ENCODE measurements at regions not wholly inside any gene's neighbourhood (a gene's known extent, or its start where the extent isn't known, plus 50 kb on each side); places are given as distances from the start of the nearest gene placed in this dataset.

DNA sequence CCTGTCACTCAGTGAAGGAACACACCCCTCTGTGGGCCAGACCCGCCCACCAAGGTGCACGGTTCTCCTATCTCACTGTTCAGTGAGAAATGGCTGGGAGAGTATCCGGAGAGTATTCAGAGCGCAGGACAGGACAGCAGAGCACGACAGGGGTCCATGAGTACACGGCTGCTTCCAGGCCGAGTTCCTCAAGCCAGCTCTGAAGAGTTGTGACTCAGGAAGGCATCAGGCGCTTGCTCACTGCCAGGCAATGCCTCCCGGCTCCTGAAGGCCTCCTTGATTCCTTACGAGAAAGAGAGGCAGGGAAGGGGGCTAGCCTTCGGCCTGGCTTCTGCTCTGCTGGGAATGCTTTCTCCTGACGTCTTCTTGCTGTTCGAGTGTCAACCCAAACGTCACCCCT lies 132.1 kb upstream of the PPP1R26 start:
- H3K4me3 ChIP-seq (ENCODE audit: low read length): no peak overlapping the region
- WGBS (ENCODE audit: insufficient coverage, low lambda C conversion rate): no CpG with 5 or more reads among the region's 14 CpGs
- H3K9me3 ChIP-seq (ENCODE audit: control insufficient read depth, low read depth, low read length): no peaks in the 10 kb centered on the region
- H3K27ac ChIP-seq (ENCODE audit: low read length): no peak overlapping the region
- no peak for DNase-seq
- no peaks in the 10 kb centered on the region for H3K27me3 ChIP-seq (ENCODE audit: control insufficient read depth, insufficient read depth, low read length)
- H3K4me1 ChIP-seq (ENCODE audit: control insufficient read depth, insufficient read depth, low read length): no peaks in the 10 kb centered on the region
- H3K36me3 ChIP-seq (ENCODE audit: control insufficient read depth, insufficient read depth, low read length): no peaks in the 10 kb centered on the region

DNA sequence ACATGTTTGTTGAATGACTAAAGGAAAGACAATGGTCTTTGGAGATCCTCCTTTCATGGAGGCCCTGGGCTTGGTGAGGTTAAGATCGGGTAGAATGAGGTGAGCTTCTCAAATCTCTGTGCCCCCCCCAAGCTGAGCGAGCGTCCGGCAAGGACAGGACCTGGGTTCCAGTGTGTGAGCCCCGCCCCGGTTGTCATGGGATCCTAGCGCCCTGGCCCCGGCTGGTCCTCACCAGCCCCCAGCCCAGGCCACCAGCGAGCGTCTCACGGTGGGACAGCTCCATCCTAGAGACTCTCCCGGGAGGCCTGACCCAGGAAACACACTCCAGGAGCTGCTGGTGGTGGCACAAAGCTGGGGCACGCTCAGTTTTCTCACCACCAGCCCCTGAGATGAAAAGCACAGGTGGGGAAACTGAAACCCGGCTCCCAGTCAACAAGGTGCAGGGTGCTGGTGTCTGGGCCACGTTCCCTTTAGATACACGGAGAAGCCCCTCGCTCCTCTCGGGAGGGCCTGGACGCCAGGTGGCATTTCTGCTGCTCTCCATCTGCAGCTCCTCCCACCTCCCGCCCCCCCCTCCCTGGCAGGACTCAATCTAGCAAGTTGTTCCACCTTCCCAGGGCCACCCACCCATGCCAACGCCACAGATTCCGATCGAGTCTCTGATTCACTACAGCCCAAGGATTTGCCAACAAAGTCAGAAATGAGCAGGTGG lies 131.3 kb upstream of the PPP1R26 start:
- H3K9me3 ChIP-seq (ENCODE audit: control insufficient read depth, low read depth, low read length): no peaks in the 10 kb centered on the region
- no CpG with 5 or more reads among the region's 23 CpGs for WGBS (ENCODE audit: insufficient coverage, low lambda C conversion rate)
- H3K4me3 ChIP-seq (ENCODE audit: low read length): no peak overlapping the region
- no peak for DNase-seq
- H3K4me1 ChIP-seq (ENCODE audit: control insufficient read depth, insufficient read depth, low read length): no peaks in the 10 kb centered on the region
- H3K27ac ChIP-seq (ENCODE audit: low read length): no peak overlapping the region
- no peaks in the 10 kb centered on the region for H3K27me3 ChIP-seq (ENCODE audit: control insufficient read depth, insufficient read depth, low read length)
- H3K36me3 ChIP-seq (ENCODE audit: control insufficient read depth, insufficient read depth, low read length): no peaks in the 10 kb centered on the region

DNA sequence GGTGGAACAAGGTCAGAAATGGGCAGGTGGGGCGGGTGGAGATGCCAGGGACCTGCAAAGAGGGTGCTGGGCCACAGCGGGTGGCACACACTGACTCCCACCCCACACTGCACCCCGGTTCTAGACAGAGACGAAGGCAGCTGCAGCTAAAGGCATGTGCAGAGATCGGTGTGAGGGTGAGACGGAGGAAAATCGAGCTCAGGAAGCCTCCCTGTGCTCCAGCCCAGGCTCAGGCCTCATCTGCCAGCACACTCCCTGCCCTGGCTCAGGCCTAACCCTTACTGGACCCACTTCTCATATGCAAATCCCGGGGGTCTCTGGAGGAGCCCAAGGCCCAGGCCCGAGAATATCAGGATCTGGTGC lies 130.8 kb upstream of the PPP1R26 start:
- no peaks in the 10 kb centered on the region for H3K27me3 ChIP-seq (ENCODE audit: control insufficient read depth, insufficient read depth, low read length)
- no CpG with 5 or more reads among the region's 9 CpGs for WGBS (ENCODE audit: insufficient coverage, low lambda C conversion rate)

DNA sequence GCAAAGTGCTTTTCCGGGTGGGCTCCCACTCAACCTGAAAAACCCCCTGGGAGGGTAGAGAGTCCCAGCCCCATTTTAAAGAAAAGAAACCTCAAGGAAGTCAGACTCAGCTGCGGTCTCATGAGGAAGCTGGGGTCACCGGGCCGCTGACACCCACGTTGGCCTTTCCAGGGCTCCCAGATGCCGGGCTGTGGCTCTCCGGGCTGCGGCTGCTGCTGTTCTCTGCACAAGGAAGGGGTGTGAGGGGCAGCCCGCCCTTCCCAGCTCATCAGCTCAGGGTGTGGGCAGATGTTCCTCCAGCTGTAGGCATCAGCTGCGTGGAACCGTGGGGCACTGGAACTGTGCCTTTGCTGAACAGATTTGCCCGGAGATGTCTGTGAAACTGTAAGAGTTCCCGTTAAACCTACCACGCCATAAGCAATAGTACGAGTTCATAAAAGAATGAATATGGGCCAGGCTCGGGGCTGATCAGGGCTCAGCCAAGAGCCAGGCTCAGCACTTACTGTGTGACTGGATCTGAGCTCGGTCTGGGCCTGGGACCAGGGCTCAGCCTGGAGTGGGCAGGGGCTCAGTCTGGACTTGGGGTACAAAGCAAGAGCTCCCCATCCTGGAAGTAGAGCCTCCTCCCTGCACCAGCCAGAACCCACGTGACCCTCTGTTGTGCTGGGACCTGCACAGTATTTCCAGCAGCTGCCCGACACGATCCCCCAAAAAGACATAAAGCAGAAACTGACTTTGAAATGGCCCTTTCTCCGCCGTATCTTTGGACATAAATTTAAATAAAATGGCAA lies 130.2 kb upstream of the PPP1R26 start:
- Histone ChIP-seq H3K36me3 (ENCODE audit: control insufficient read depth, insufficient read depth, low read length) (no peaks in the 10 kb centered on the region), H3K4me1 (ENCODE audit: control insufficient read depth, insufficient read depth, low read length) (no peaks in the 10 kb centered on the region), H3K27ac (ENCODE audit: low read length) (no peak overlapping the region), H3K27me3 (ENCODE audit: control insufficient read depth, insufficient read depth, low read length) (no peaks in the 10 kb centered on the region), H3K4me3 (ENCODE audit: low read length) (no peak overlapping the region), H3K9me3 (ENCODE audit: control insufficient read depth, low read depth, low read length) (no peaks in the 10 kb centered on the region)
- no CpG with 5 or more reads among the region's 22 CpGs for WGBS (ENCODE audit: insufficient coverage, low lambda C conversion rate)
- DNase-seq: no peak

More for the DNA sequence above, 130.8 kb upstream of the PPP1R26 start:
- H3K4me1 ChIP-seq (ENCODE audit: control insufficient read depth, insufficient read depth, low read length): no peaks in the 10 kb centered on the region
- no peak overlapping the region for H3K4me3 ChIP-seq (ENCODE audit: low read length)
- no peaks in the 10 kb centered on the region for H3K9me3 ChIP-seq (ENCODE audit: control insufficient read depth, low read depth, low read length)
- H3K27ac ChIP-seq (ENCODE audit: low read length): no peak overlapping the region
- H3K36me3 ChIP-seq (ENCODE audit: control insufficient read depth, insufficient read depth, low read length): no peaks in the 10 kb centered on the region
- DNase-seq: no peak

DNA sequence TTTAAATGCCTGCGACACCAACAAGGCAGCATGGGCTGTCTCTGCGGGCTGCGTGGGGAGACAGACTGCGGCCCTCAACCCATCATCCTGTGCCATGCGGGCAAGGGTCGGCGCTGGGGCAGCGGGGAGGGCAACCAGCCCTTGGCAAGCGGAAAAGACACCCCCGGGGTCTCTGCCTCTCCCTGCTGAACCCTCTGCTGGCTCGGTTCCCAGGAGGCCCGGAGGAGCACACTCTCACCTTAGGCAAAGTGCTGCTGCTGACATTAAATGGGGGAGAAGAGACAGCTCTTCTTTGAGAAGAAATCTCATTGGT lies 129.6 kb upstream of the PPP1R26 start:
- no peaks in the 10 kb centered on the region for H3K27me3 ChIP-seq (ENCODE audit: control insufficient read depth, insufficient read depth, low read length)

DNA sequence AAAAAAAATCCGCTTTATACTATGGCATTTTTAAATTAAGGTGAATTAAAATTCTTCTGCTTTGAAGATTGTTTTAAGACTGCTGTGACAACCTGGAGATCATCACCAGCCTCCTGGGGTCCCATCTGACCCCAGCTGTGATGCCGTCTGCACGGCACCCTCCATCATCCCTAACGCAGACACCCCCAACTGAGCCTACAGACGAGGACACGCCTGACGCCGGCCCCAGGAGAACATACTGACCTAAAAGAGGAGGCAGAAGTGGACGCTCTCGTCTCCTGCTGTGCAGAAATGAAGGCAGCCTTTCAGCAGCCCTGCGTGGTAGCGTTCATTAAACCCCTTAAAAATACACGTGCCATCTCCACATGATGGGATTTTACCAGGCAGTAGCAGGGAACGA lies 125.6 kb upstream of the PPP1R26 start:
- H3K9me3 ChIP-seq (ENCODE audit: control insufficient read depth, low read depth, low read length): no peaks in the 10 kb centered on the region
- H3K27ac ChIP-seq (ENCODE audit: low read length): no peak overlapping the region
- no peaks in the 10 kb centered on the region for H3K36me3 ChIP-seq (ENCODE audit: control insufficient read depth, insufficient read depth, low read length)
- no peak overlapping the region for H3K4me3 ChIP-seq (ENCODE audit: low read length)
- no peaks in the 10 kb centered on the region for H3K4me1 ChIP-seq (ENCODE audit: control insufficient read depth, insufficient read depth, low read length)
- no peaks in the 10 kb centered on the region for H3K27me3 ChIP-seq (ENCODE audit: control insufficient read depth, insufficient read depth, low read length)
- no CpG with 5 or more reads among the region's 14 CpGs for WGBS (ENCODE audit: insufficient coverage, low lambda C conversion rate)
- DNase-seq: no peak

More for the DNA sequence above, 129.6 kb upstream of the PPP1R26 start:
- no peaks in the 10 kb centered on the region for H3K9me3 ChIP-seq (ENCODE audit: control insufficient read depth, low read depth, low read length)
- DNase-seq: no peak
- no peak overlapping the region for H3K27ac ChIP-seq (ENCODE audit: low read length)
- H3K4me1 ChIP-seq (ENCODE audit: control insufficient read depth, insufficient read depth, low read length): no peaks in the 10 kb centered on the region
- no CpG with 5 or more reads among the region's 12 CpGs for WGBS (ENCODE audit: insufficient coverage, low lambda C conversion rate)
- H3K4me3 ChIP-seq (ENCODE audit: low read length): no peak overlapping the region
- H3K36me3 ChIP-seq (ENCODE audit: control insufficient read depth, insufficient read depth, low read length): no peaks in the 10 kb centered on the region

DNA sequence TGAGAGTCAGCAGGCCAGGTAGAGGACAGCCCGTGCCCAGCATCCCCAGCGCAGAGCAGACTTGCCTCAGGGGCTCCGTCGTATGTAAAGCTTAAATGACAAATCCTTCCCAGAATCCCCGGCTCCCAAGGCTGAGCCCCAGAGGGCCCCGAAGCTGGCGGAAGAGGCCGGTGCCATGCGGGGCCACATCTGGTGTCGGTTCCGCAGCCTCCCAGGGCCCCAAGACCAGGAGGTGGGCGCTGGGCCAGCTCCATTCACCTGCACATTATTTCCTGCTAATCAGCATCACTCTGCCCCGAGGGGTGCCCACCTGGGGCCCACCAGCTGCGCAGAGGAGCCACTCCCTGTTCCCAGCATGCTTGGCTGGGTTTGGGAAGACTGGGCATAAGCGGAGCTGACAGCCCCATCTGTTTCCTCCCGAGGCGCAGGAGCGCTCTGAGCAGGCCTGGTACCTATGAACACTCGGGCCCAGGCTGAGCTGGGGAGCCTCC lies 124.0 kb upstream of the PPP1R26 start:
- no CpG with 5 or more reads among the region's 19 CpGs for WGBS (ENCODE audit: insufficient coverage, low lambda C conversion rate)
- Histone ChIP-seq H3K9me3 (ENCODE audit: control insufficient read depth, low read depth, low read length) (no peaks in the 10 kb centered on the region), H3K27ac (ENCODE audit: low read length) (no peak overlapping the region), H3K4me1 (ENCODE audit: control insufficient read depth, insufficient read depth, low read length) (no peaks in the 10 kb centered on the region), H3K27me3 (ENCODE audit: control insufficient read depth, insufficient read depth, low read length) (no peaks in the 10 kb centered on the region), H3K36me3 (ENCODE audit: control insufficient read depth, insufficient read depth, low read length) (no peaks in the 10 kb centered on the region), H3K4me3 (ENCODE audit: low read length) (no peak overlapping the region)
- DNase-seq: no peak

DNA sequence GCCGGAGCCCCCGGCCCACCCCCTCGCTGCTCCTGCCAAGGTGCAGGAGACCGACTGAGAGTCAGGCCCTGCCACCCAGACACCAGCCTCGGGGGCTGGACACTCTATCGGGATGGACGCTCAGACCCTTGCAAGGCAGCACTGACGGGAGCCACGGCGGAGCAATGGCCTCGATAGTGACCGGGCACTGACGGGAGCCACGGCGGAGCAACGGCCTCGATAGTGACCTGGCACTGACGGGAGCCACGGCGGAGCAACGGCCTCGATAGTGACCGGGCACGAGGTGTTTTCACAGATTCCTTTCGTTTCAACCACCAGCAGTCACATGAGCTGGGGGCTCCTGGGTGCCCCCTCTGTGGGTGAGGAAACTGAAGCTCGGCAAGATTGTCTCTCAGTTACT lies 123.6 kb upstream of the PPP1R26 start:
- no CpG with 5 or more reads among the region's 26 CpGs for WGBS (ENCODE audit: insufficient coverage, low lambda C conversion rate)
- Histone ChIP-seq H3K9me3 (ENCODE audit: control insufficient read depth, low read depth, low read length) (no peaks in the 10 kb centered on the region), H3K4me1 (ENCODE audit: control insufficient read depth, insufficient read depth, low read length) (no peaks in the 10 kb centered on the region), H3K36me3 (ENCODE audit: control insufficient read depth, insufficient read depth, low read length) (no peaks in the 10 kb centered on the region), H3K27me3 (ENCODE audit: control insufficient read depth, insufficient read depth, low read length) (no peaks in the 10 kb centered on the region), H3K27ac (ENCODE audit: low read length) (no peak overlapping the region), H3K4me3 (ENCODE audit: low read length) (no peak overlapping the region)
- no peak for DNase-seq

DNA sequence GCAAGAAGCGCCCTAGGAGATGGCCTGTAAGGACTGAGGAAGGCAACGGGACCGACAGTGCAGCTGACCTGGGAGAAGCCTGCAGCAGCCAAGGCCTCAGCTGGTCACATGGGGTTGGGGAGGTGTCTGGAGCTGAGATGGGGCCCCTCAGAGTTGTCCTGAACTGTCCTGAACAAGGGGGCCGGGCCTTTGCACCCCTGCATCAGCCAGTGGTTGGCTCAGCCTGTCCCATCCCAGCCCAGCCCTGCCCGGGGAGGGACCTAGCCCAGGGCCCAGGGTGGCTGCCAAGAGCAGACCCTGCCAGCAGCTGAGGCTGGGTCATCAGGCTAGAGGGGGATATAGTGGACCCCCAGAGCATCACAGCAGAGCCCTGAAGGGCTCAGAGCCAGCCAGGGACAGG lies 122.8 kb upstream of the PPP1R26 start:
- Histone ChIP-seq H3K27ac (ENCODE audit: low read length) (no peak overlapping the region), H3K27me3 (ENCODE audit: control insufficient read depth, insufficient read depth, low read length) (no peaks in the 10 kb centered on the region), H3K9me3 (ENCODE audit: control insufficient read depth, low read depth, low read length) (no peaks in the 10 kb centered on the region), H3K36me3 (ENCODE audit: control insufficient read depth, insufficient read depth, low read length) (no peaks in the 10 kb centered on the region), H3K4me3 (ENCODE audit: low read length) (no peak overlapping the region), H3K4me1 (ENCODE audit: control insufficient read depth, insufficient read depth, low read length) (no peaks in the 10 kb centered on the region)
- no peak for DNase-seq
- no CpG with 5 or more reads among the region's 5 CpGs for WGBS (ENCODE audit: insufficient coverage, low lambda C conversion rate)

DNA sequence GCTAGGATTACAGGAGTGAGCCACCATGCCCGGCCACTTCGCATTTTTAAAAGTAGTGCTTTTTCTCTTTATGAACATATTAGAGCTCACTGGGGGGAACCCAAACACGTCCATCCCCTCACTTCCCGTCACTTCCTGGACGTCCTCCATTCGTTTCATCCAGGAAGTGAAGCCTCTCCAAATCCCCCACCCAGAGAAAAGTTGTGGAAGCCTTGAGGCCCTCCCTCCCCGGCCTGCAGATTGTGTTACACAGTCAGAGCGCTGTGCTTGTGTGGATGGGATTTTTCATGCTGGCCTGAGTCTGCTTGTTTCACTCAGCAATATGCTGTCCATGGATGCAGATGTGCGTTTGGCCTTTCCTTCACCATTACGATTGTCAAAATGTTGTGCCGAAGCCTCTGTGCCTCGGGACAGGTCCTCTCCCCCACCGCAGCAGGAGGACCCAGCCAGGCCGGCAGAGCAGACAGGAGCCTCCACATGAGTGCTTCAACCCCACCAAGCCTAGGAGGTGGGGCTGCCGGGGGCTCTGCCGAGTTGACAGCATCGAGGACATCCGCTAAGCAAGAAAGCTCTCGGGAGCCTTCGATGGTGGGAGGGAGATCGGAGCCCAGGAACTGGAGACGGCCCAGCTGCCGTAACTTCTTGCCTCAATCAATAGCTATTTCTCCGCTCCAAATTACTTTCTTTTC lies 121.6 kb upstream of the PPP1R26 start:
- no CpG with 5 or more reads among the region's 24 CpGs for whole genome bisulfite sequencing (ENCODE audit: insufficient coverage, low lambda C conversion rate)
- no peaks in the 10 kb centered on the region for H3K27me3 ChIP-seq (ENCODE audit: control insufficient read depth, insufficient read depth, low read length)
- H3K27ac ChIP-seq (ENCODE audit: low read length): no peak overlapping the region
- H3K4me1 ChIP-seq (ENCODE audit: control insufficient read depth, insufficient read depth, low read length): no peaks in the 10 kb centered on the region
- no peaks in the 10 kb centered on the region for H3K36me3 ChIP-seq (ENCODE audit: control insufficient read depth, insufficient read depth, low read length)
- H3K4me3 ChIP-seq (ENCODE audit: low read length): no peak overlapping the region
- DNase-seq: no peak
- H3K9me3 ChIP-seq (ENCODE audit: control insufficient read depth, low read depth, low read length): no peaks in the 10 kb centered on the region

Measured in large intestine (tissue), 3 donors.